Stimulated activated CD4-positive, alpha-beta T cell treated with anti-CD3 and anti-CD28 coated beads, Interleukin-2, amount 100 ng/mL, for 24 hours (primary cell): ENCODE measurements at regions not wholly inside any gene's neighbourhood (a gene's known extent, or its start where the extent isn't known, plus 50 kb on each side); places are given as distances from the start of the nearest gene placed in this dataset.

ENCODE experiments used
- DNase-seq, 2 donors: peaks; one replicate each; pipeline ENCODE4 v3.0.0-alpha.2; 2020

DNA sequence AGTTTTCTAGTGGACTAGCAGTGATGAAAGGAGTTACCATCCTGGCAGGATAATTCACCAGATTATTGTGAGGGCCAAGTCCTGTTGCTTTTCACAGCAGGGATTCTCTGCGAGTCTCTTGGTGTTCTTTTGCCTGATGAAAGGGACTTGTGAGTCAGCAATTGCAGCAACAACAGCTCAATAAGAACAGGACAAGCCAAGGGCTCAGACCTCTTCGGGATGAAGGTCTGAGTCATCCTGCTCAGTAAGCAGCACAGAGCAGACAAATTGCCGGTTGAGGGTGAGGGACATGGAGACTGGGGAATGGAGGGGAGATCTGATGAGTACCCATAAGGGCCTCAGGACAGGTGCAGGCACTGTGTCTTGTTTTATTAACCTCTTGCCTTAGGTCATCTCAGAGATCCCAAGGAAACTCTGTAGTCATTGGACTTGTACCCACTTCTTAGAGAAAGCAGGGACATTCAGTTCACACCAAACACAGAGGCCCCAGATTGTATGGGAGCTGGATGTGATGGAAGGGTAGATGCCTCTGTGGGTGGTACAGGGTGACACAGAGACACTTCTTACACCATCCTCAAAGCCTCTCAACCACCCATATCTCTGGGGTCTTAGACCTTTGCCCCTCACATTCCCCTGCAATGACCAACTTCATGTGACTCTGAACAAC lies 173.8 kb upstream of the TLE3 start:
- no peak for DNase-seq

DNA sequence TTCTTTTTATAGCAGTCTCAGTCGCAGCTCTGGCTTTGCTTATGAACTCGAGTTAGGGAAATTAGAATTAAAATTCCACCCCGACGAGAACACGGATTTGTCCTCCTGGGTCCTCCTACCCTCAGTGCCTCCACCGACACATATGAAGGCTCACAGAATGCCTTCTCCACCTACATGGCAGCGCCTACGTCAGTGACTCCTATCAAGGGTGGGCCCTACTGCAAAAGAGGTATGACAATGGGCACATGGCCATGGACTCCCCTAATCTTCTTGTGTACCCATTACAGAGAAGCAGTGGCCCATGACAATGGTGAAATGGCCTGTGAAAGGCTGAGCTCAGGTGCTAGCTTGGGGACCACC lies 173.0 kb upstream of the TLE3 start:
- no peak for DNase-seq

DNA sequence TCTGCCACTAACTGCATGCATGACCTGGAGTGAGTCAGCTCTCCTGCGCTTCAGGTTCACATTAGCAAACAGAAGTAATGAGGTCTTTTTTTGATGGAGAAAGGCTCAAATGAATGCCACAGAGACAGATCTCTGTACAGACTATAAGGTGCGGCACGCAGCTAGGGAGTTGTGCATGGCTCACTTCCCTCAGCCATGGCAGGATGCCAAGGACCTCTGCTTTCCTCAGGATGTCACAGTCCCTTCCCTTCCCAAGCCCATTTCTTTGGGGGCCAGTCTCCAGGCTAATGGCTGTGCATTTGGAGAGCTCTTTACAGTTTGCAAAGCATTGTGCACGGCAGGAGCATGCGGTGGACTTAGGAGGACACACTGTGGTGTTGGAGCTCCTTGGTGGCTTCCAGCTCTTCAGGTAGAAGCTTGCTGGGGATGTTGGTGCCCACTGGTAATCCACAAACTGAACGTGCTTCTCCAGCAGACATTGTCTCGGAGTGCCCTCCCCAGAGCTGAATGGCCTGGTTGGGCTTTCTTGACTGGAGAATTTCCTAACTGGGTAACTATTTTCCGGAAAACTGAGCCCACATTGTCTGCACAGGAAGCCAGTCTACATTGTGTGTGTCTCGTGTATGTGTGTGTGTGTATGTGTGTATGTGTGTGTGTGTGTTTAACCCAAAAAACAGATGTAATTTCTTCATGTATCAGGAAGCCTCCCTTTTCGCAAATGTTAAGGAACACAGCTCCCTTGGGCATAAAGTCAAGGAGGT lies 172.5 kb upstream of the TLE3 start:
- no peak for DNase-seq

DNA sequence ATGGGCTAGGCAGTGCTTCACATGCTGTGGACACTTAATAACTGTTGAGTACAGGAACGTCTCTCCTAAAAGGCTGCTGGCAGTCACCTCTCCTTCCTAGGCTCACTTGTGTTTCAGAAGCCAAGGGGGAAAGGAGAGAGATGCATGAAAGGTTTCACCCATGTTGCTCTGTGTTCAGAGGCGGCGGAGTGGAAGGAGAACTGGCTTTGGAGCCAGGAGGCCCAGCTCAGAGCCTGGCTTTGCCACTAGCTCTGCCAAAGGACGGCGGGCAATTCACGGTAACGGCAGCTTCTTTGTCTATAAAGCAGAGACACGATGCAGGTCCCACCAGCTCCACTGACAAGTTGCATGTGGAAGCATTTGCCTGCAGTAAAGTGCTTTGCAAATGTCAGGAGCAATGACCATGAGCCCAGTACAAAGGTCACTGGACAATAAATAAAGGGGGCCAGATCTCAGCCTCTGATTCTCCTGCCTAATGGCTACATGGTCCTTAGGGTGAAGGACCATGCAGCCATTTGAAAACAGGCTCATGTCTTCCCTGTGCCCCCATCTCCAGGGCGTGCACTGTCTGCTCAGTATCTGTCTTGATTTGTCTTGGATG lies 171.7 kb upstream of the TLE3 start:
- DNase-seq, result no peak

DNA sequence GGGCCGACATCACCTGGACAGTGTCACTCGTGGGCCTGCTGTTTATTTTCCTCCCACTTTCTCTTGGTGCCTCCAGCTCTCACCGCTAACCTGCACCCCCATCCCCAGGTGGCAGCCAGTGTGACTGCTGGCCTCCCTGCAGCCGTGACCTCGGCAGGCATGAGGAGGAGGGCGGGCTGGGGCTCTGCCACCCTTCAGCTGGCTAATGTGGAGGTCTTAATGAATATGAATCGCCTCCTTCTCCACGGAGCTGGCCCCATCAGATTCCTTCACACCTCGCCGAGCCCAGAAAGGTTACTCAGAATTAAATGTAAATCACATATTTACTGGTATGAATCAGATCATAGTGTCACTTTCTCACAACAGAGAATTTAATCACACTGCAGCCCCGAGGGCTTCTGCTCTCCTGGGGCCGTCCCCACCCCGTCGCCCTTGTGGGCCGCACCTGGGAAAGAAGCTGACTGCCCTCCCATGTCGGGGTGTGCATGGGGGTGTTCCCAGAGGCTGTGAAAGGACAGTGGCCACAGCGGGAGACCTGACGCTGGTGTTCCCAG lies 171.1 kb upstream of the TLE3 start:
- DNase-seq, result no peak

DNA sequence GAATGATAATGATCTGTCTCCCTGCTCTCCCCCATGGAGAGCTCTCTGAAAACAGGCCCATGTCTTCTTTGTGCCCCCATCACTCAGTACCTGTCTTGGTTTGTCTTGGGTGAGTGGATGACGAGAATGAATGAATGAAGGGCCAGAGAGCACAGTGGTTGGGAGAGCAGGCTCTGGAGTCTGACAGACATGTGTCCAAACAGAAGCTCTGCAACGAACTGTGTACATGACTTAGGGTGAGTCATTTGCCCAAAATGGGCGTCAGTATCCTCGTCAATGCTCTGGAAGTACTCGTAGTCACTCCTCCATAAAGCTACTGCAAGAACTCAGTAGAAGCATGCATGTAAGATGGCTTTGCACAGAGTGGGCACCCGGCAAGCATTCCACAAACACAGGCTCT lies 170.2 kb upstream of the TLE3 start:
- DNase-seq, result no peak

DNA sequence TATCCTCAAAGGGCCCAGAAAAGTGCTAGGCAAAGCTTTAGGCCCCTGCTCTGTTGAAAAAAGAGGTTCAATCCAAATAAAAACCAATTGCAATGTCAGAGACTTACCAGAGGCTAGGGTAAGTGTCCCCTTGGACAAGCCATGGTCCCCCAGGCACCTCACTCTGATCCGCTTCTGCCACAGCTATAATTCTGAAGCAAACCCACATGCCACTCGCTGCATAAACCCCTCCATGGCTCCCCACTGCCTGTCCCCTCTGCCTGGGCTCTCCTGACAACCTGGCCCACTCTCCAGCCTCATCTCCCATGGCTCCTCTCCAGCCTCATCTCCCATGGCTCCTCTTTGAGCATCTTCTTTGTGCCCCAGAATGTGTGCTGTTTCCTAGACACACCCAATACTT lies 169.6 kb upstream of the TLE3 start:
- no peak for DNase-seq

DNA sequence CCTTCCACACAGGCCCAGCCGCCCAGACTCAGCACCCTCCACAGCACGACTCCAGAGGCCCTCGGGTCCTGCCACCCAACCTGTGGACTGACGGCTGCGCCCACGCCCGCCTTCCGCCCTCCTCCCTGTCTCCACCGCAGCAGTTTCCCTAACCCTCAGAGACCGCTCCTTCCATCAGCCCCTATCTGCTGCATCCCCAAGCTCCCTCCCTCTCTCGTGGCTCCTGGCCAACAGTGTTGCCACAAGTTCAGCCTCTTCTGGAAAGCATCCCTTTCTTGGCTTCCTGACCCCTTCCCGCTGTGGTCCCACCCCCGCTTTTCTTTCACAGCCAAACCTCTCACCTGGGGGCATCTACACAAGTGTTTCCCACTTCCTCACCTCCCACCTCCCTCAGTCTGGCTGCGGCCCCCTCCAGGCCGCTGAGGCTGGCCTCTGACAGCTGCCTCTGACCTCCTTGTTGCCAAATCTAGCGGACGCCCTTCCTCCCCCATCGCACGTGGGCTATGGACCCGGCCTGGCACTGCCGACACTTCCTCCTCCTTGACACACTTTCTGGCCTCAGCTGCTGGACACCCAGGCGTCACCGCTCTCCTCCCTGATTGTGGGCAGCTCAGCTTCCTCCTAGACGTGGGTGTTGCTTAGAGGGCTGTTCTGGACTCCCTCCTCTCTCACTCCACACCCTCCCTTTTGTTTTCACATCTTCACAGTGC lies 168.8 kb upstream of the TLE3 start:
- DNase-seq, result no peak

DNA sequence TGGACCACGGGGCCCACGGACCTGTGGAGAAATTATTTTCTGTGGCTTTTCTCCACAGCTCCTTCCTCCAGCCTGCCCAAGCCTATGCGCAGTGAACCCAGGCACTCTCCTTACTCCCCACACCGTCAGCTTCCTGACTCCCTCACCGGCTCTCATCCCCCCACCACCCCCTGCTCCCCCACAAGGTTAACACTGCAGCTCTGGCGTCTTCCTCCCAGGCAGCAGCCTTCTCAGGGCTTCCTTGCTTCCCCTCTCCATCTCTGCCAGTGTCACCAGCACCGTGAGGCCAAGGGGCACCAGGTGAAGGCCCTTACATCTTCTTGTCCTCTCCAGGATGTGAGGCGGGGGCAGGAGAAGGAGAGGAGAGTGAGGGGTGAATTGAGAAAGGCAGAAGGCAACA lies 168.3 kb upstream of the TLE3 start:
- DNase-seq, result no peak

DNA sequence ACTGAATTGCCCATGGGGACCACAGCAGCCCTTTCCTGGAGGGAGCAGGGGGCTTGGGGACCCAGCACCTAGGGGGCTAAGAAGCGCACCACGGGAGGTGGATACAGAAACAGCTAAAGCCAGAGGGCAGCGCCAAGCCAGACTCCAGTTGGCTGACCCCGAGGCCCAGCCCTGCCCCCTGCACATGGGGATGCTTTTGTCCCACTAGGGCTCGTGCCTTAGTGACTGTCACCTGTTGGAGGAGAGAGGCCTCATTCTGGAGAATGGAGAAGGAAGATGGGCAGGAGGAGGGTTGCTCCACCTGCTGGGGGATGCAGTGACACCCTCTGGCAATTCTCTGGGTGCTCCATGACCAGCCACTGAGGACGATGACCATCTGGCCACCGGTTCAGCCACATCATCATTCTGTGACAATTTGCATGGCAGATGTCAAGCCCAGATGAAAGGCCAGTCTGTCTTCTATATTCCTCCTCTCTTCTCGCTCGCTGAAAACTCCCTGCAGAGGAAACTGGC lies 167.8 kb upstream of the TLE3 start:
- no peak for DNase-seq

DNA sequence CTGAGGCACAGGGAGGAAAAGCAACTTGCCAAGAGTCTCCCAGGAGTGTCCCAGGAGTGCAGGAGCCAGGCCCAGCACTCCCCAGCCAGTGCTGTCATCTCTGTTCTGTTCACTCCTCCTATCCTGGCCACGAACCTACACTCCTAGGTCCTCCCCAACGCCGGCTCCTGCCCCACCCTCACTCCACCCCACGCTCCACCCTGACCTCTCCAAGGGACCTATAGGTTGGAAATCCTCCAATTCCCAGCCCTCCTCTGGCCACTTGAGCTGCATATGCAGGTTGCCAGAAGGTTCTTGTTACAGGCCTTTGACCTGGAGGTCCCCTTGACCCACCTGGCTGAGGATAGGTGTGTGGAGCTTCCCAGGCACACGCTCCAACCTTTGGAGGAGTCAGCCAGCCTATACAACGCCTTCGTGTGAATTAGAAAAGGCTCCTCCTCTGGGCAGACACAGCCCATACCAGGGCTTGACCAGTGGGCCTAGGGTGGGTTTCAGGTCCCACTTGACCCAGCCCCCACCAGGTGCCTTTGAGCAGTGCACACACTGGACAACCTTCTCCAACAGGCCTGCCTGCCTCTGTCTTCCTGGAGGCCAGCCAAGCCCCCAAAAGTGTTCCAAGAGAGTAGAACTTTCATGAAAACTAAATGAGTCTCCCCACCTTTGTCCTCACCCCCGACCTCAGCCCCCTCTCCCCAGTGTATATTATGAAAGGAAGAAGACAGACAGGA lies 167.2 kb upstream of the TLE3 start:
- DNase-seq, result no peak

DNA sequence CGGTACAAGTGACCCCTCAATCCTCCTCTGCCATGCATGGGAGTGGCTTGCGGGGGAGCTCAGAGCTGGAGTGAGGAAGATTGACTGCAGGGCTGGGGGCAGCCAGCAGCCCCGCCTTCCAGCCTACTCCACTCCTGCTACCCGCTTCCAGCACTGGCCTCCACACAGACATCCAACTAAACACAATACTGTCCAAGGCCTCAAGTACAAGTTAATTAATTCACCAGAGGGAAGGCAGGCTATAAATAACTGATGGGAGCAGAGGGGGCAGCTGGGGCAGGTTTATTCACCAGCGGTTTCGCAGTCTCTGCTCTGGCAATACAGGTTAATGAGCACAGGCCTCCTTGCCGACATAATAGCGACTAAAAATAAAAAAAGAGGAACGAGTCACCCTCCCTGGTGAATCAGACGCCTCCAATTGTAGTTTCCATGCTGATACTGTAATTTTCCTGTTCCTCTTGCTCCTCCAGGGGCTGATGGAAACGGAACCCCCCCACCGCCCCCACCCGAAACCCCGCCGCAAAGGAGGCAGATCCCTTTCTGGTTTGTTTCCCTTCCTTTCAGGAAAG lies 166.4 kb upstream of the TLE3 start:
- no peak for DNase-seq

DNA sequence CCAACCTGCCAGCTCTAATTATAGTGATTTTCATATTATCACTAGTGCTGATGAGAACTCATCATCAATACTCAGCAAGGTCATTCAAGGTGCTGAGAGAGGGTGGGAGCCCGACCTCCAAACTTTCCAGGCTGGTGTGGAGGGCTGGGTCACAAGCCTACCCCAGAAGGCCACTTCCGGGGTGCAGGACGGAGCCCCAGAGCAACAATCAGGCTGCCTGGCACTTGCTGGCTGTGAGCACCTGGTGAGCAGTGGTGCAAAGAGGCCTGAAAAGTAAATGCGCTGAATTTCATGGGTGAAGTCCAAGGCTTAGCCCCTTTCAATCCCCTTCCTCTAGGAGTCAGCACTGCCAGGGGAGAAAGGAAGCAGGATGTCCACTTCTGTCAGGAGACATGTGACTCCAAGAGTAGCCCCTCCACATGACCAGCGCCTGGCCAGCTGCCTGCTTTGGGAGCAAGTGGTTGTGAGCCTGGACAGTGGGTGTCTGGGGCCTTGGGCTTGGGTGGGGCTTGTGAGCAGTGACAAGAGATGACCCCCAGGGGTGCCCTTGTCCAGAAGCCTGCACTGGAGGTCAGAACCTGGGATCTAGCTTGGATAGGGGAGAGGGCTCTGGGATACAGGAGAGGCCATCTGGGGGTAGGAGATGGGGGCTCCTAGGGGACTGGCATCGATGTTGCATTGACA lies 165.0 kb upstream of the TLE3 start:
- DNase-seq, result no peak

DNA sequence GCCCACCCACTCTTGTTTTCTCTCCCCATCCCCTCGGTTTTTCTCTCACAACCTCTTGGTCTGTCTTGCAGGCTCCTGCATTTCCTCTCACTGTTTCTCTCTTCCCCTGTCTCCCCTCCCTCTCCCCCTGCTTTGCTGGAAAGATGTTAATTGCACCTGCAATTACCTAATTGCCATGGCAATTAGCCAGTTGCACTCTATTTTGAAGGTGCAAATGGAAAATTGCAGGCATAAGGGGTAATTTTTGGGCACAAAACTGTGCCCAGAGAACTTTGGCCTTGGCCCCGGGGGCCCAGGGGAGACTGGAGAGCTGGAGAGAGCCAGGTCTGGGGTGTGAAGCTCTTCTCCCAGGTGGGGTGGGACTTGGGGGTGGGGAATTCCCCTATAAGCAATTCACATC lies 164.5 kb upstream of the TLE3 start:
- no peak for DNase-seq

DNA sequence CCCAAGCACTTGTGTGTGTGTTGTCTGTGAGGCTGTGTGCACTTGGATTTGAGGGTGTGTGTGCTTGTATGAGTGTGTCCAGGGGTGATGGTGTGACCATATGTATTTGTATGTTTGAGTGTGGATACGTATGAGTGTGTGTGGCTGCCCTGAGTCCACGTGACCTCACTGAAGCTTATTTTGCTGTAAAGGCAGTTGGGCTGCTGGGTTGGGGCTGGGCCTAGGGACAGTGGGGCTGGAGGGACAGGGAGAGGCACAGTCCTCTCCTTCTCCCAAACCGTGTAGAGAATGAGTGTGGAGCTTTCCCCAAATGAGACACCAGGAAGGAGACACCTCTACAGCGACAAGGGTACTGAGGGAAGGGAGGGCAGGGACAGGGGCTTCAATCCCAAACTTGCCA lies 163.4 kb upstream of the TLE3 start:
- no peak for DNase-seq

DNA sequence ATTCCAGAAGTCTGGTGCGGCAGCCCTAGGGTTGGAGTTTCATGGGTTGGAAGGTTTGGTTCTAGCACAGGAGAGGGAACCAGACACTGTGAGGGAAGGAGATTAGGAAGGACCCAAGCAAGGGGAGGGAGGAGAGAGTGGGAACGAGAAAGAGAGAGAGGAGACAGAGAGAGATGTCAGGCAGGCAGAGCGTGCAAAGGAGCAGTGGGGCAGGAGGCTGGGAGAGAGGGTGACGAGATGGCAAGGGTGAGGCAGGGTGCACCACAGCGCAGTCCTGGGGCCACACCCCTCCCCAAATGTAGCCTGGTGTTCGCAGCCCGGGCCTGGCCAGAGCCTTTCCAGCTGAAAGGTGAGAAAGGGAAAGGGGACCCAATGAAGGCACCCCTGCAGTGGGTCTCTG lies 162.9 kb upstream of the TLE3 start:
- DNase-seq, result no peak

DNA sequence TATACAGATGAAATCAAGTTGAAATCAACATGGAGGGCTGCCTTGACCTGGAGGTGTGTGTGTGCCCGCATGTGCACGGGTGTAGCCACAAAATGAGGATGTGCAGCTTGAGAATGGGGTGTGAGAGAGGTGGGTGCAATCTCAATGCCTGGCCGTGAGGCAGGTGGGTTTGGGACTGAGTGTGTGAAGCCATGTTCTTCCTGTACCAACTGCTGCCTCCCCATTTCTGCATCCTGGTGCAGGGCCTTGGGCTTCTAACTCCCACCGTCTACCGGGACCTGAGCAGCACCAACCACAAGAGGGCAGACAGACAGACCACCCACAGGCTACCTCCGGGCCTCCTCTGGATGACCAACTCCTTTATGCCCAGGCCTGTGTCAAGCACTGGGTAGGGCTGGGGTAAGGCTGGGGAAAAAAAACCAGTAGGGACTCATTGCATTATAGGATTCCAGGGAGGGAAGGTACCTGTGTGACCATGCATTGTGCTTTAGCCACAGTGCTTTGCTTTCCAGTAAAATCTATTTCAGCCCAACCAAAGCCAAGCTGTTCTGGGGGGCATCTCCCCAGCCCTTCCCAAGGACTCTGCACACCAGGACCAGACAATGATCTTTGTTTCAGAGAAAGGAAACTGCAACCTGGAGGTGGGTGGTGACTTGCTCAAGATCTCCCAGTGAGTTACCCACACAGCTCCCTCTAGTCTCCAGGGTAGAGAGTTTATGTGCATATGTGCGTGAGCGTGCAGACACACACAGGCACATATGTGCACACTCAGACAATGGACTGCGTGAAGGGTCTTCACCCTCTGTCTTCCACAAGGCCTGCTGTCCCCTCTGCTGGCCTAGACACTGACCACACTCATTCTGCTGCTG lies 162.2 kb upstream of the TLE3 start:
- no peak for DNase-seq

DNA sequence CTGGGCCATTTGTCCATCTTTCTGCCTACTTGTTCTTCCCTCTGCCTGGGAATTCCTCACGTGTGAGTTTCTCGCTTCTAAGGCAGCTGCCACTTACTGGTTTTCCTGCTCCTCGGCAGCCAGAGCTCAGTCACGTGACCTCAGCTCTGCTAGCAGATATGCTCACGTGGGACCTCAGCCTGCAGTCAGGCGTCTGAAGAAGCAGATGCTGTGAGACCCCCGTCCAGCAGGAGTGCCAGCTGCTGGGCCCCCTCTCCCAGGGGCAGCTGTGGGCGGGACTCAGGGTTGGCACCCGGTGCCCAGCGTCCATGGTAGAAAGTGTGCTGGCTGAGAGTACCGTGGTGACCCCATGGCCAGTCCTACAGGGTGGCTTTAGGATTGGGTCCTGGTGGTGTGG lies 161.3 kb upstream of the TLE3 start:
- peak; percentile 41 to 44 for DNase-seq

DNA sequence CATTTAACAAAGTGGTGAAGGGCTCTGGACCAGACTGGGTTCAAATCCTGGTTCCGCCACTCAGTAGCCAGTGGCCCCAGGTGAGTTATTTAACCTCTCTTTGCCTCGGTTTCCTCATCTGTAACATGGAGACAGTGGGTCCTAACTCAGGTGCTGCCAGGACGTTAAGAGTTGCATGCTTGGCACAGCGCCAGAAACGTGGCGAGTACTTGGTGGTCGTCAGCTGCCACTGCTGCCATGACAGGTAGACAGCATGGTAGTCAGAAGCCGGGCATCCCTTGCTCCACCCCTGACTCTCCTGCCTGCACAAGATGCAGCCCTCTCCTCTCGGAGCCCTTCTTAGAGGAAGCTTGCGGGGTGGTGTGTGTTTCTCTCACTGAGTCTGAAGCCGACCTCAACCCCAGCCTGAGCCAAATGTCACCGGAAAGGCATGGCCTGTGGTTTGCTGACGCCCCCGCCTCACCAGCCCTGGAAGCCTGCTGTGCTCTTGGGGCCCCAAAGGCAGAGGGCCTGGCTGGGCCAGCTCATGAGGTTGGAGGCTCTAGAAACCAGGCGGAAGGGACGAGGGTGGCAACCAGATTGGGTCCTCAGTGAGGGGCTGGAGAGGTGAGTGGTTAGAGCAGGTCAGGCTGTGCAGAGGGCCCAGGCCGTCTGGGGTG lies 160.8 kb upstream of the TLE3 start:
- DNase-seq, result peak; percentile 72 to 85
